Tibial nerve (tissue), 4 donors: ENCODE measurements at regions not wholly inside any gene's neighbourhood (a gene's known extent, or its start where the extent isn't known, plus 50 kb on each side); places are given as distances from the start of the nearest gene placed in this dataset.
"Not testable (repeated sequence)": the region's sequence is repeated elsewhere in the genome, so short reads cannot be mapped to it uniquely, and the experiment has no call there.

Experiments used
- DNase-seq, 2 donors: peaks; one replicate each; pipeline ENCODE4 v3.0.0-alpha.2; 2019; ENCODE audit warnings: low spot score in 2 of 2
- H3K27ac ChIP-seq, 4 donors: fragments of 200-600 bp; sonication (generic) in 3 of 4; one replicate each; pipeline ENCODE4 v1.5.1; 2017 to 2019; ENCODE audit warnings: mild to moderate bottlenecking in 1 of 4
- H3K27me3 ChIP-seq, 2 donors: fragments of 200-600 bp; sonication (generic) in 1 of 2; one replicate each; pipeline versions ENCODE4 v1.5.1 to v1.6.0; 2017 to 2019
- H3K36me3 ChIP-seq, 3 donors: fragments of 200-600 bp; sonication (generic); one replicate each; pipeline ENCODE4 v1.5.1; 2018 to 2019
- H3K4me1 ChIP-seq, 4 donors: fragments of 200-600 bp; sonication (generic) in 3 of 4; one replicate each; pipeline ENCODE4 v1.5.1; 2017 to 2019
- H3K4me3 ChIP-seq, 4 donors: fragments of 200-600 bp; sonication (generic) in 3 of 4; one replicate each; pipeline ENCODE4 v1.5.1; 2017 to 2019; ENCODE audit warnings: mild to moderate bottlenecking in 1 of 4, moderate library complexity in 1 of 4
- H3K9me3 ChIP-seq, 4 donors: fragments of 200-600 bp; sonication (generic) in 3 of 4; one replicate each; pipeline ENCODE4 v1.5.1; 2017 to 2019
- EP300 ChIP-seq, 2 donors: sonication (generic); formaldehyde crosslinking; IDR thresholded peaks; one replicate each; pipeline ENCODE4 v1.6.1; 2017; ENCODE audit warnings: antibody characterized with exemption in 2 of 2, mild to moderate bottlenecking in 1 of 2
- POLR2A ChIP-seq, 2 donors: fragments of 450-650 bp; IDR thresholded peaks; one replicate each; pipeline ENCODE4 v1.6.1; 2017; ENCODE audit warnings: antibody characterized with exemption in 2 of 2, mild to moderate bottlenecking in 2 of 2, moderate library complexity in 2 of 2
- WGBS, 2 donors: methylation state at CpG; one replicate each; pipeline ENCODE4 v1.1.5; 2018; 5-methylcytosine and 5-hydroxymethylcytosine counted together
- TF ChIP-seq, protein P1 (sequence below), 5 experiments: fragments of 200-600 bp in 3 of 5; fragments of 450-650 bp in 2 of 5; sonication (generic) in 3 of 5; IDR thresholded peaks; one replicate each; pipeline ENCODE4 v1.5.1; 2016 to 2019; ENCODE audit warnings: antibody characterized with exemption in 5 of 5, mild to moderate bottlenecking in 3 of 5, moderate library complexity in 2 of 5

GRCh38 chr6:139881728-139882211, 507.3 kb upstream of the CITED2 start:
- no peaks in the 10 kb centered on the region for H3K36me3 ChIP-seq
- peak overlapping the region; percentile 21 to 79 (median 59) for H3K27ac ChIP-seq
- WGBS, 2 donors, result 74 to 88% methylated on average over 2 of the region's 2 CpGs
- peaks cover 0 to 39% (median 15%) of the 10 kb centered on the region in 4 donors for H3K4me1 ChIP-seq
- DNase-seq, result peak in 1 of 2 donors; percentile 19
- H3K9me3 ChIP-seq, result no peaks in the 10 kb centered on the region
- no peaks in the 10 kb centered on the region for H3K27me3 ChIP-seq
- no peak overlapping the region for H3K4me3 ChIP-seq
- TF ChIP-seq, protein P1, sequence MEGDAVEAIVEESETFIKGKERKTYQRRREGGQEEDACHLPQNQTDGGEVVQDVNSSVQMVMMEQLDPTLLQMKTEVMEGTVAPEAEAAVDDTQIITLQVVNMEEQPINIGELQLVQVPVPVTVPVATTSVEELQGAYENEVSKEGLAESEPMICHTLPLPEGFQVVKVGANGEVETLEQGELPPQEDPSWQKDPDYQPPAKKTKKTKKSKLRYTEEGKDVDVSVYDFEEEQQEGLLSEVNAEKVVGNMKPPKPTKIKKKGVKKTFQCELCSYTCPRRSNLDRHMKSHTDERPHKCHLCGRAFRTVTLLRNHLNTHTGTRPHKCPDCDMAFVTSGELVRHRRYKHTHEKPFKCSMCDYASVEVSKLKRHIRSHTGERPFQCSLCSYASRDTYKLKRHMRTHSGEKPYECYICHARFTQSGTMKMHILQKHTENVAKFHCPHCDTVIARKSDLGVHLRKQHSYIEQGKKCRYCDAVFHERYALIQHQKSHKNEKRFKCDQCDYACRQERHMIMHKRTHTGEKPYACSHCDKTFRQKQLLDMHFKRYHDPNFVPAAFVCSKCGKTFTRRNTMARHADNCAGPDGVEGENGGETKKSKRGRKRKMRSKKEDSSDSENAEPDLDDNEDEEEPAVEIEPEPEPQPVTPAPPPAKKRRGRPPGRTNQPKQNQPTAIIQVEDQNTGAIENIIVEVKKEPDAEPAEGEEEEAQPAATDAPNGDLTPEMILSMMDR (IDR thresholded peaks at IDR 0.05), result peak; percentile 37 to 52 (median 44)
- TF ChIP-seq POLR2A (IDR thresholded peaks at IDR 0.05), result no peak

GRCh38 chr6:139881236-139881635, 506.8 kb upstream of the CITED2 start:
- TF ChIP-seq, protein P1 (IDR thresholded peaks at IDR 0.05), result no peak
- TF ChIP-seq POLR2A (IDR thresholded peaks at IDR 0.05), result no peak
- TF ChIP-seq EP300 (IDR thresholded peaks at IDR 0.05), result no peak
- Histone ChIP-seq H3K4me3 (no peak overlapping the region), H3K9me3 (no peaks in the 10 kb centered on the region), H3K36me3 (no peaks in the 10 kb centered on the region), H3K27ac (peak overlapping the region in 2 of 4 donors; percentile 52 to 72), H3K4me1 (peaks cover 0 to 39% (median 15%) of the 10 kb centered on the region in 4 donors), H3K27me3 (no peaks in the 10 kb centered on the region)
- DNase-seq, result no peak
- 50 to 61% methylated on average over 4 of the region's 4 CpGs for whole genome bisulfite sequencing, 2 donors

DNA sequence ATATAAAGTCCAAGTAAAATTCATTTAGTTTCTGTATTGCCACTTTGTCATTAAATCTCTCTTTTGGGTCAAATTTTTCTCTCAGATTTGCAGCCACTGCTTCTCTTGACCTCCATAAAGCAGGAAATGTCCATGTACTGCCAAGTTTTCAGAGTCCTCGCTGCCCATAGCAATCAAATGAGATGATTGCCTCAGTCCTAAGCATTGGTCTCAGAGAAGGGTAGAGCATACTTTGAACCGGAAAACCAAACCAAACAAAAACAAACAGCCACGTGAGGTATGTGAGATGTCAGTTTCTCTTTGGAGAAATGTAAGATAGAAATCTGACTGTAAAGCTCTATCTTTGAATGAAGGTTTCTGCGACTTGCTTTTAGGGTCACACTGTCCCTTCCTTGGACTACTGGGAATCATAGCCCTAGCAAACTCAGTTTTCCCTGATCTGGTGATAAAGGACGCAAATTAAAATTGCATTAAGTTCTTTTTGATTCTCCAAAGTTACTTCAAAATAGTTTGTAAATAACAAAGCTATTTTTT, 505.4 kb upstream of the CITED2 start:
- Histone ChIP-seq H3K27ac (no peak overlapping the region), H3K36me3 (no peaks in the 10 kb centered on the region), H3K4me3 (no peak overlapping the region), H3K4me1 (peaks cover 0 to 38% (median 15%) of the 10 kb centered on the region in 4 donors), H3K27me3 (no peaks in the 10 kb centered on the region), H3K9me3 (no peaks in the 10 kb centered on the region)
- WGBS, 2 donors, result 78% methylated on average over 5 of the region's 5 CpGs
- DNase-seq, result no peak
- no peak for TF ChIP-seq POLR2A (IDR thresholded peaks at IDR 0.05)
- TF ChIP-seq, protein P1 (IDR thresholded peaks at IDR 0.05), result no peak
- TF ChIP-seq EP300 (IDR thresholded peaks at IDR 0.05), result no peak

GRCh38 chr6:139879241-139879640, 504.8 kb upstream of the CITED2 start:
- H3K27me3 ChIP-seq, H3K4me3 ChIP-seq, H3K36me3 ChIP-seq, H3K27ac ChIP-seq, DNase-seq, H3K9me3 ChIP-seq: not testable (repeated sequence)
- 96 to 98% methylated on average over 12 of the region's 12 CpGs for WGBS, 2 donors
- peaks cover 0 to 32% (median 12%) of the 10 kb centered on the region in 4 donors for H3K4me1 ChIP-seq

GRCh38 chr6:139877828-139878405, 503.5 kb upstream of the CITED2 start:
- Histone ChIP-seq H3K9me3 (no peaks in the 10 kb centered on the region), H3K36me3 (no peaks in the 10 kb centered on the region), H3K4me3 (no peak overlapping the region), H3K27ac (no peak overlapping the region), H3K27me3 (no peaks in the 10 kb centered on the region), H3K4me1 (peaks cover 0 to 19% (median 6%) of the 10 kb centered on the region in 4 donors)
- DNase-seq, result no peak
- 94 to 98% methylated on average over 8 of the region's 8 CpGs for WGBS, 2 donors
- TF ChIP-seq, protein P1 (IDR thresholded peaks at IDR 0.05), result no peak
- TF ChIP-seq EP300 (IDR thresholded peaks at IDR 0.05) (no peak), POLR2A (IDR thresholded peaks at IDR 0.05) (no peak)
